ENCODE measurements at regions not wholly inside any gene's neighbourhood (a gene's known extent, or its start where the extent isn't known, plus 50 kb on each side); places are given as distances from the start of the nearest gene placed in this dataset.

DNA sequence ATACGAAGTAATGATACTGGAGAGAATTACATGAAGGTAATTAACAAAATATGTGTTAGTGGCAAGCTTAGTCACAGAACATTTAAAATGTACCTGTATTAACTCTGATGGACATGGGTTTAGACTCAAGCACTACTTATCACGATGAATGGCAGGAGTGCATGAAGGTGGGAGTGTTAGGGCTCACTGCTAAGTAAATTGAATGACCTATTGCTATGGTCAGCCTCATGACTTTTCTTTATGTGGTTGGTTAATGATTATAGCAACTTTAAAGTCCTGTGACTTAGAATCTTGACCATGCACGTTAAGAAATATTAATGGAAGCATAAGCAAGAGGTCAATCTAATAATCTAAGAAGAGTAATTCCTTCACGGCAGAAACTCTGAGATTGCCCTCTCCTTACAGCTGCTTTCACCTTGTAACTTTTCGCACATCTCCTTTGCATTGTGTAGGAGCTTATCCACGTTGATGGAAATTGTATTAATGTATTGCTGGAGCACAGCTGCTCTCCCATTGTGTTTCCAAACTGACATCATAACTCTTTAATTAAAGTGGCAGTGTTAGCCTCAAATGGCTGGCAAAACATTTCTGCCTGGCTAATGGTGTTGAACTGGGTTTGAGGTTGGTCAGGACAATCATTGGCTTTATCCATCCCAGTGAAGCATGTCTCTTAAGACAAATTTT lies 114.5 kb downstream of the RXFP2 start:
- in situ Hi-C loops (cut with HindIII; ENCODE audit: low pct_ligation_motif_present, low pct_unique_long_range_greater_than_20kb, low sequenced_read_pairs), result no loop called here
- DNase-seq, result no peak

DNA sequence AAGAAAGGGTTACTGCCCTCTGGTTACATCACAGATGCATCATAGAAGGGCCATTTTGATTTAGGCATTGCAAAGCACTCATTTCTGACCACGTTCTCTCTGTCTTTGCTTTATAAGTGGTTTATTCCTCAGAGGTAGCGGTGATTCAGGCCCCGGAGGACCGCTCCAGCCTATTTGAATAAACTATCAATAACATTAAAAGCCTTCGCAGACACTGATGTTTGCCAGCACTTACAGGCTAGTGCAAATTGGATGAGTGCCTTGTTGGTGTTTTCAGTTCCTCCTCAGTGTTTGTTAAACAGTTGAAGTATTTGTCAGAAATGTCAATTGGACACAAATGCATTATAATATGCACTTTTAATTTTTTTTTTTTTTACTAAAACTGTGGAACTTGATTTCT lies 120.2 kb downstream of the RXFP2 start:
- DNase-seq, result no peak
- in situ Hi-C loops (cut with HindIII; ENCODE audit: low pct_ligation_motif_present, low pct_unique_long_range_greater_than_20kb, low sequenced_read_pairs), result no loop called here

DNA sequence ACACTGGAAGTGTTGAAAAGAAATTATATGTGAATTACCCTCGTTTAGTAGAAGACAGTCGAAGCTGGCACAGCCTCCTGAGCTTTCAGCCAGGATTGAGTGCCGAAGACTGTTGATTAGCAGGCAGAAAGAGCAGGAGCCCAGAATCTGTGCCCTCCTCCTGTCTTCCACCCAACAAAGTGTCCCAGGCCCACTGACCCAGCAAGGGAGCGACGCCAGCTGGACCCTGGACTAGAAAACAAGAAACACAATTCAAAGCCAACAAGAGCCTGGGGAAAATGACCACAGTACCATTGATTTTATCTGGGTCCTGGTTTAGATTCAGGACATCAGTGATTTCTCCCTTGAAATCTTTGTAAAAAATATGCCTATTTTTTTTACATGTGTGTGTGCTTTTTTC lies 120.7 kb downstream of the RXFP2 start:
- DNase-seq, result no peak
- in situ Hi-C loops (cut with HindIII; ENCODE audit: low pct_ligation_motif_present, low pct_unique_long_range_greater_than_20kb, low sequenced_read_pairs), result no loop called here

DNA sequence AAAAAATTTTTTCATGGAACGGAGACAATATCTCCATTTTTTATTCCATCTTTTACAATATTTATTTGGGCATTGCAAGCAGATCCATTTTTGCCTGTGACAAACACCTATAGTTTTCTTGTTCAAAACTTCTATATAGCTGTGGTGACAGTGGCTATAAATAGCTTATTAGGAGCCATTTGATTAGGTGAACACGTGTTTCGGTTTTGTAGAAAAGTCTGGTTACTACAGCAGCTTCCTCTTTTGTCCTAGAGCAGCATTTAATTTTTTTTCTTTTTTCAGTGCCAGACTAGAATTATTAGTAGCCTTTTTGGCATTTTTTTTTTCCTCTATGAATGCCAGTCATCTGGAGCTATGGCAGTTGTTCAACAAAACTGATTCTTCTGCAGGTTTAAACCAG lies 123.5 kb downstream of the RXFP2 start:
- no peak for DNase-seq
- in situ Hi-C loops (cut with HindIII; ENCODE audit: low pct_ligation_motif_present, low pct_unique_long_range_greater_than_20kb, low sequenced_read_pairs), result no loop called here

DNA sequence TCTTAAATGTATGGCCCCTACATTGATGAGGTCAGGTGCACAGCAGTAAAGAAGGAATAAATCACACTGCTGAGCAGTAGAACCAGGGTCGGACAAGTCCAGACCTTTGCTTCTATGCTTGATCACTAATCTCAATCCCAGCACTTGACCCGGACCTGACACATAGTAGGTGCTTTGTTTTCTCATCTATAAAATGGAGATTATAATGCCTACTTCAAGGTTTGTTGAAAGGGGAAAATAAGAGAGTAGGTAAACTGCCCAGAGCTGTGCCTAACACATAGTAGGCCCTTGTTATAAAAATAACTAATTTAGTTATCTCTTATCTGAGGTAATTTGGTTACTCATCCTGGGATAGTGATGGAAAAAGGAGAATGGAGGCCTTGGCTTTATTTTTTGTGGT lies 125.0 kb downstream of the RXFP2 start:
- in situ Hi-C loops (cut with HindIII; ENCODE audit: low pct_ligation_motif_present, low pct_unique_long_range_greater_than_20kb, low sequenced_read_pairs), result no loop called here

DNA sequence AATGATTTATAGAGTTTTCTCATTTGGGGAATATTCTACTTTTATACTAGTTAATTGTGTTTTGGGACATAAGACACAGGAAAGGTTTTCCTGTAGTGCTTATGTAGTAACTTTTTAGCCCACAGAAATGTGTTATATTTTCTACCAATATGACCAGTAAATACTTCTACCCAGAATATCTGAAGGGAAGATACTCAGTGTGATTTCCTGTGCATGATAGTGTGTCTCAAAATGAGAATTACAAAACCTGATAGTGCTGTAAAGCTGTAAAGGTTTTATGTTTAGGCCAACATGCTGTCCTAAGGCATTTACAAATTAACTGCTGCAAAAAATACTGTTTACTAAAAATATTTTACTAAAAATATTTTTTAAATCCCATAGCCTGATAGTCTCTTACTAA lies 126.8 kb downstream of the RXFP2 start:
- no peak for DNase-seq
- in situ Hi-C loops (cut with HindIII; ENCODE audit: low pct_ligation_motif_present, low pct_unique_long_range_greater_than_20kb, low sequenced_read_pairs), result no loop called here

More for the DNA sequence above, 125.0 kb downstream of the RXFP2 start:
- DNase-seq, result no peak

DNA sequence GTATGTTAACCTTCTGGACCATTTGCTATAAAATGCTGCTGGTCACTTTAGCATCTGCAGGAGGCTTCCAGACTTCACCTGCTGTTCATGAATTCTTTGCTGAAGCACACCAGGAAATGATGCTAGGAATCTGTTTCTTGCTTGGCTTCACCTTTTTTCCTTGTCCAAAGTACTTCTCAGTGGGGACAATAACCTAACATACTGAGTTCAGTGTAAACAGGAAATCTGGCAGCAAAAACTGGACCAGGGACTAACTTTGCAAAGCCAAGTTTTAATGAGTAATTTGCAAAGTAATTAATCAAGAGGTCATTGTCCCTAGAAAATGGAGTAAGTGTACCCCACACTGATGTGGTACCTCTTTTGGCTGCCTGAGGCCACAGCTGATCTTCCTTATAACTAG lies 128.4 kb downstream of the RXFP2 start:
- no peak for DNase-seq
- in situ Hi-C loops (cut with HindIII; ENCODE audit: low pct_ligation_motif_present, low pct_unique_long_range_greater_than_20kb, low sequenced_read_pairs), result no loop called here

DNA sequence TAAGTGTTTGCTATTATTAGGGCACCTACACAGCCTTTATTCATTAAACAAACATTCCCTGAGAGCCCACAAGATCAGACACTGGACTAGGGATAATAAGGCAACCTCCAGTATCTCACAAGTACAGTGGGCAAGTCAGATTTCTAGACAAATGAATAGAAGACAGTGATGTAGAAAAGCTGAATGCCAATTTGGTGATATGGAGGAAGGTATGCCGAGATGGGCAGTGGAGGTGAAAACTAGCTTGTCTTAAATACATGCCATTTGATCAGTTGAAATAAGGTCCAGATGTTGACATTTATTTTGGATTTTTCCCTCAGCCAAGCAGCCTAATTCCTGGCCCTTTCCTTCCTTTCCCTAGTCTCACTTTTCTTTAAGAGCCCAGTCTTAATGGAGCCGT lies 130.3 kb downstream of the RXFP2 start:
- in situ Hi-C loops (cut with HindIII; ENCODE audit: low pct_ligation_motif_present, low pct_unique_long_range_greater_than_20kb, low sequenced_read_pairs), result no loop called here

DNA sequence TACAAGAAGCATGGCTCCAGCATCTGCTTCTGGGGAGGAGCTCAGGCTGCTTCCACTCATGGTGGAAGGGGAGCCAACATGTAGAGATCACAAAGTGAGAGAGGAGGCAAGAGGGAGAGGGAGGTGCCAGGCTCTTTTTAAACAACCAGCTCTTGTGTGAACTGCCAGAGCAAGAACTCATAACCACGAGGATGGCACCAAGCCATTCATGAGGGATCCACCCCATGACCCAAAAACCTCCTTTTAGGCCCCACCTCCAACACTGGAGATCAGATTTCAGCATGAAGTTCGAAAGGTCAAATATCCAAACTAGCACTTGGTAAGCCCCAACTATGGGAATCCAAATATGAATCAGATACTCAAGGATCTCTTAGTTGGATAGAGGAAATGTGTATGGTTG lies 131.2 kb downstream of the RXFP2 start:
- DNase-seq, result no peak
- in situ Hi-C loops (cut with HindIII; ENCODE audit: low pct_ligation_motif_present, low pct_unique_long_range_greater_than_20kb, low sequenced_read_pairs), result no loop called here

More for the DNA sequence above, 130.3 kb downstream of the RXFP2 start:
- no peak for DNase-seq

DNA sequence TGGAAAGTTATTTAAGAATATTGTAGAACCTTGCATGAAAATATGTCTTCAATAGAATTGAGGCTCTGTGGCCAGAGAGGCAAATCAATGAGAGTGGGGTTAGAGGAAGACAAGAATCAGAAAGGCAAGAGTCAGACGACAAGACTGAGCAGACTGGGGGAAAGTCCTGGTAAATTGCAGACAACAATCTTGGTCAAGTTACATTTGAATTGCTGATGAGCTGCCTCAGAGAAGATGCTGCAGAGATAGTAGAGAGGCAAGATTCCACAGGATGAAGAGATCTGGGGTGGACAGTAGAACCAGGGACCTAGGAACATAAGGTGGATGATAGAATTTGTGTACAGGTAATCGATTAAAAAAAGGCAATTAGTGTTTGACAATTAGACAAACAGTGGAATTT lies 133.8 kb downstream of the RXFP2 start:
- in situ Hi-C loops (cut with HindIII; ENCODE audit: low pct_ligation_motif_present, low pct_unique_long_range_greater_than_20kb, low sequenced_read_pairs), result no loop called here
- no peak for DNase-seq

DNA sequence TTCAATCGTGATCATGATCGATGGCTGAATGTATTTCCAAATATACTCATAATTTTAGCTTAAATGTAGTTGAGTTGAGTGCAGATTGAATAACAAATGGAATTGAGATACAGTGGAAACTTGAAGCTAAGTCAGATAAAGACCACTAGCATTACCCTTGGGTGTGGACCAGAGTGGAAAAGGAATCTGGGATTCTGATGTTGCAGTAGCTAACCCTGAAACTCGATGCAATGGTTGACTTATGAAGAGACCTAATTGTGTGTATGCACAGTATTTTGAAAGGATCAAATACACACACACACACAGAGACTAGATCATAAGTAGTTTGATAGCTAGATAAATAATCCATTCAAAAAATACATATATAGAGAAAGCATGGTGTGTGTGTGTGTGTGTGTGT lies 135.8 kb downstream of the RXFP2 start:
- no peak for DNase-seq
- in situ Hi-C loops (cut with HindIII; ENCODE audit: low pct_ligation_motif_present, low pct_unique_long_range_greater_than_20kb, low sequenced_read_pairs), result no loop called here

DNA sequence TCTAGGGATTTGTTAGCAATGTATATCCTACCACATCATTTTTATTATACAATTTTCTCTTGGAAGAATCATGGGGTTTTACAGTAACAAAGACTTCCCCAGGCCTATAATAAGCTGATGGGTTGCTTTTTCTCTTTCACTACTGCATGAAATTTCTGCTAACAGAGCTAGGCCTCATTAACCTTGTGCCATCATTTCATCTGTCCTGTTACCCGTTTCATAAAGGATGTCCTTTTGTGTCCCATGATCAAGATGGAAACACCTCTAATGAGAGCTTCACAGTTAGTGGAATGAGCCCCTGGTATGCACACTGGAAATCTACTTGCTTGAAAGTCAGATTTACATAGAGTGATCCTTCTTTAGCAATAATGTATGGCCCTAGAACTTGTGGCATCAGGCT lies 138.7 kb downstream of the RXFP2 start:
- in situ Hi-C loops (cut with HindIII; ENCODE audit: low pct_ligation_motif_present, low pct_unique_long_range_greater_than_20kb, low sequenced_read_pairs), result no loop called here
- DNase-seq, result no peak

DNA sequence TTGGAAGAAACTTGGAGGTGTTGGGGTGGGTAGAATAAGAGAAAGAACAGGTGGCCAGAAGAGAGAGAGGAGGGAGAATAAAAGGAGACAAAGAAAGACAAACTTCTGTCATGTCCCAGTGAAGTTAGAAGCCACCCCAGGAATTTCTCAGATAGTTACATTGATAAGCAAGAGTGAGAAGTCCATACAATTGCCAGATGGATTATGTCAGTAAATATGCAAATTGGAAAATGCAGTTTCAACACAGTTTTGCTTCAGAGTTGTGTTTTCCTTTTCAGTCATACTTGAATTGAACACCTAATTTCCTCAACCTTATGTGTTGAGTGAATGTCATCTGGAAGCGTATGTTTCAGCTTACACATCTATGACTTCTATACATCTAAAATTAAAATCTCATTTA lies 139.2 kb downstream of the RXFP2 start:
- in situ Hi-C loops (cut with HindIII; ENCODE audit: low pct_ligation_motif_present, low pct_unique_long_range_greater_than_20kb, low sequenced_read_pairs), result no loop called here
- DNase-seq, result no peak

DNA sequence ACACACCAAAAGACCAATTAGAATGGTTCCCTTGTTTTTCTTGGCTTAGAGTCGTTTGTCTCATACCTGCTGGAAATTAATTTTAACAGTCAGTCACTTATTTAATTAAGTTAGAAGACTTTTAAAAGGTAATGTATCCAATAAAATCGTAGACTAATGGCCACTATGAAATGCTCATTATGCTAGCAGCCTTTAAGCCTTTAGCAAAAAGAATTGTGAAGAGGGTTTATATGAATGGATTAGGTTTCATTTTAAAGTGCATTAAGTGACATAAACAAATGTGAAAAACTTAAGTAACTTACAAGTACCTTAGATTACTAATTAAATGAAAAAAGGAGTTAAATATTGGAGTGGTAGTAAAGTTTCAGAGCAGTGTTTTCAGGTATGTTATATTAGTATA lies 139.6 kb downstream of the RXFP2 start:
- no peak for DNase-seq
- in situ Hi-C loops (cut with HindIII; ENCODE audit: low pct_ligation_motif_present, low pct_unique_long_range_greater_than_20kb, low sequenced_read_pairs), result no loop called here

DNA sequence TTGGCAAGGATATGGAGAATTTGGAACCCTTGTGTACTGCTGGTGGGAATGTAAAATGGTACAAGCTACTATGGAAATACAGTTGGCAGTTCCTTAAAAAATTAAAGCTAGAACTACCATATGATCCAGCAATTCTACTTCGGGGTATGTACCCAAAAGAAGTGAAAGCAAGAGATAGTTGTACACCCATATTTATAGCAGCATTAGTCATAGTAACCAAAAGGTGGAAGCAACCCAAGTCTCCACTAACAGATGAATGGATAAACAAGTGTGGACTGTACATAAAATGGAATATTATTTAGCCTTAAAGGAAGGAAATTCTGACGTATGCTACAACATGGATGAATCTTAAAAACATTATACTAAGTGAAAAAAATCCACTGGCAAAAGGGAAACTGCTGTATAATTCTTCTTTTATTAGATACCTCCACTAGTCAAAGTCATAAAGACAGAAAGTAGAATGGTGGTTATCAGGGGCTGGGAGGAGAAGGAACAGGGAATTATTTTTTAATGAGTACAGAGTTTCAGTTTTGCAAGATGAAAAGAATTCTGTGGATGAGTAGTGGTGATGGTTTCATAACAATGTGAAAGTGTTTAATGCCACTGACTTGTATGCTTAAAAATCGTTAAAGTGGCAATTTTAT lies 141.6 kb downstream of the RXFP2 start:
- in situ Hi-C loops (cut with HindIII; ENCODE audit: low pct_ligation_motif_present, low pct_unique_long_range_greater_than_20kb, low sequenced_read_pairs), result no loop called here
- DNase-seq, result no peak

DNA sequence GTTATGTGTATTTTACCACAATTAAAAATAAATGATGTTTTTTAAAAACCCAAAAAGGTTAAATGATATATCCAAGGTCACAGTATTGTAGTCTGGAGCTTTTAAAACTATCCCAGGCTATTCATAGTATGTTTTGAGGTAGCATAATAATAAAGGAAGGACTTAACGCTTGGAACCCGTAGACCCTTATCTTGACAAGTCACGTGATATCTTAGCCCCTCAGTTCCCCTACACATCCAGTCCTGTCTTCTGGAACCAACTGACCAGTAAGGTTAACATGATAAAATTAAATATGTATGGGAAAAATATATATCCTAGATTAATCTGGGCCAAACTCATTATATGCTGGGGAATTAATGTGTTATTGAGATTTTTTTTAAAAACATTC lies 142.2 kb downstream of the RXFP2 start:
- no peak for DNase-seq
- in situ Hi-C loops (cut with HindIII; ENCODE audit: low pct_ligation_motif_present, low pct_unique_long_range_greater_than_20kb, low sequenced_read_pairs), result no loop called here

DNA sequence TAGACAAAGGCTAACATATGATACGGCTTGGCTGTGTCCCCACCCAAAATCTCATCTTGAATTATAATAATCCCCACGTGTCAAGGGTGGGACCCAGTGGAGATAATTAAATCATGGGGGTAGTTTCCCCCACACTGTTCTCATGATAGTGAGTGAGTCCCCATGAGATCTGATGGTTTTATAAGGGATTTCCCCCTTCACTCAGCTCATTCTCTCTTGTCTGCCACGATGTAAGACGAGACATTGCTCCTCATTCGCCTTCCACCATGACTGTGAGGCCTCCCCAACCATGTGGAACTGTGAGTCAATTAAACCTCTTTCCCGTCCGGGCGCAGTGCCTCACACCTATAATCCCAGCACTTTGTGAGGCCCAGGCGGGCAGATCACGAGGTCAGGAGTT lies 143.5 kb downstream of the RXFP2 start:
- DNase-seq, result no peak
- in situ Hi-C loops (cut with HindIII; ENCODE audit: low pct_ligation_motif_present, low pct_unique_long_range_greater_than_20kb, low sequenced_read_pairs), result no loop called here

DNA sequence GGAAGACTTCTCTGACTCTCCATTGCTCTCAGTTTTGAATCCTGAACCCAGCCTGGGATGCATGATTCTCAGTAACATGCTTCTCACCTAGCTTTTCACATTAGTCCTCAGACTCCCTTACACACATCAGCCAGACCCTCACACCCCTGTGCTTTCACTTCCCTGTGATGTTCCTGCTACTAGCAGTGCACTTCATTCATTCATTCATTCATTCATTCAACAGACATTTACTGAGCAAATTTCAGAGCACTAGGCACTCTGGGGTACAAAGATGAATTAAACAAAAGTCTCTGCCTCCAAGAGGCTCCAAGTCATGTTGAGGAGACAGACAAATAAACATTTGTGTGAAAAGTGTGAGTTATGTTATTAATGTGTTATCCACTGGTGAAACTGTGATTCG lies 145.2 kb downstream of the RXFP2 start:
- no peak for DNase-seq
- in situ Hi-C loops (cut with HindIII; ENCODE audit: low pct_ligation_motif_present, low pct_unique_long_range_greater_than_20kb, low sequenced_read_pairs), result no loop called here

DNA sequence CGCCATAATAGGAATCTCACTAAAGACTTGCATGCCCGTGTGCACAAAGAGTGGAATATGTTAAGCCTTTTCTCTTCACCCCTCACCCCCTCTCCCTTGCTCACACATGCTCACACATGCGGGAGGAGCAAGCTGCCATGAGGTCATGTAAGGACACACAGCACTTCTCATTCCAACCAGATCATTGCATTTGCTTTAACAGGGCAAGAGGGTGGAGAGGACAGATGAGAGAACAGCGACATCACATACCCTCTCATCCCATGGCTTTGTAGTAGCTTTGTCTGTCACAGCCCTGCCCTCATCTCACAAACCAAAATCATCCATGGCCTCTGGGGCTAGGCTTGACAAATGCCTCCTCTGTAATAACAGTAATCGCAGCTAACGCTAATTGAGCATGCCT lies 145.6 kb upstream of the FRY start:
- no peak for DNase-seq
- in situ Hi-C loops (cut with HindIII; ENCODE audit: low pct_ligation_motif_present, low pct_unique_long_range_greater_than_20kb, low sequenced_read_pairs), result no loop called here

DNA sequence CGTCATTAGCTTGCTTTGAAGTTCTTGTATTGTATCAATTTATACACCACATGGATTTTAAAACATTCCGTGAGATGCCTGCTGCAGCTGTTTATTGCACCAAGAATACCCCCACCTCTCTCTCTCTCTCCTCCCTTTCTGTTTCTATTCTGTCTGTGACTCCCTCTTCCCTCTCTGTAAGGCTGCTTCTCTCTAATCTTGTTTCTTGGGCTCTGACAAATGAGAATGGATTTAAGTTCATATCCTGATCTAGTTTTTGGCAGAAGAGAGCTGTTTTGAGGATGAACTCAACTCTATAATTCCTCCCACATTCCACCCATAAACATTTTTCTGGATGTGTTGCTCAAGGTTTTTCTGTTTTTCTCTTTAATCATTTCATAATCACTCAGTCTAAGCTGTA lies 144.3 kb upstream of the FRY start:
- in situ Hi-C loops (cut with HindIII; ENCODE audit: low pct_ligation_motif_present, low pct_unique_long_range_greater_than_20kb, low sequenced_read_pairs), result no loop called here

DNA sequence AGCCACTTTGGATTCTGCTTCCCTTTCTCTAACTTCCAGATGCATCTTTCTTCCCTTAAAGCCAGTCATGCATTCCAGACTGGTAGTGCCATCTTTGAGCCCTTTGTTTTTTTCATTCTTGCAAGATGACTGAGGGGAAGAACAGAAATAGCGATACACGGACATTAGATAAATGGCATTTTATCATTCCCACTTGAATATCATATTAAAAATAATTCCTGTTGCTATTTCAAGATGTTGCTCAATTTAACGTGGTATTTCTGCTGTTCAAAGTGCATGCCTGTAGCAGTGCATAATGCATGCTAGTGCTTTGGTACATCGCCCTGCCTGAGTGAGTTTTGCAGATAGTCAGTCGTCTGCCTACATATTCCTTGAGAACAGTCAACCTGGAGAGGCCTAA lies 140.6 kb upstream of the FRY start:
- in situ Hi-C loops (cut with HindIII; ENCODE audit: low pct_ligation_motif_present, low pct_unique_long_range_greater_than_20kb, low sequenced_read_pairs), result no loop called here
- no peak for DNase-seq

More for the DNA sequence above, 144.3 kb upstream of the FRY start:
- DNase-seq, result no peak

Data from ACHN (cell line).